MM.1S (cell line): ENCODE measurements at regions not wholly inside any gene's neighbourhood (a gene's known extent, or its start where the extent isn't known, plus 50 kb on each side); places are given as distances from the start of the nearest gene placed in this dataset.

Source experiments
- DNase-seq: peaks from one replicate; pipeline ENCODE4 v3.0.0-alpha.2; 2015
- H2AFZ ChIP-seq: fragments of 300-600 bp; sonication (generic); 2 replicates; pipeline ENCODE4 v1.6.0; 2016; ENCODE audit warnings: antibody characterized with exemption, low read length
- H3F3A ChIP-seq: fragments of 300-600 bp; sonication (generic); 2 replicates; pipeline ENCODE4 v1.6.1; 2016; ENCODE audit warnings: mild to moderate bottlenecking, antibody characterized with exemption, low read length, moderate library complexity, mixed read lengths; ENCODE audit not compliant: insufficient read depth
- H3K27ac ChIP-seq: fragments of 300-600 bp; sonication (generic); 2 replicates; pipeline ENCODE4 v1.5.1; 2016; ENCODE audit warnings: mild to moderate bottlenecking, low read length
- H3K27me3 ChIP-seq: fragments of 300-600 bp; sonication (generic); replicated peaks from 2 replicates; pipeline ENCODE4 v1.6.0; 2016; ENCODE audit warnings: low read length; ENCODE audit not compliant: insufficient read depth
- H3K36me3 ChIP-seq: fragments of 300-600 bp; sonication (generic); replicated peaks from 2 replicates; pipeline ENCODE4 v1.6.1; 2016; ENCODE audit warnings: mild to moderate bottlenecking, low read length, mixed read lengths; ENCODE audit not compliant: insufficient read depth
- H3K4me1 ChIP-seq: fragments of 300-600 bp; sonication (generic); 2 replicates; pipeline ENCODE4 v1.6.1; 2016; ENCODE audit warnings: low read length, mixed read lengths
- H3K4me2 ChIP-seq: fragments of 300-600 bp; sonication (generic); 2 replicates; pipeline ENCODE4 v1.6.0; 2016; ENCODE audit warnings: low read depth, low read length
- H3K4me3 ChIP-seq: fragments of 300-600 bp; sonication (generic); 2 replicates; pipeline ENCODE4 v1.5.1; 2016; ENCODE audit warnings: low read length, mixed read lengths
- H3K79me2 ChIP-seq: fragments of 300-600 bp; sonication (generic); 2 replicates; pipeline ENCODE4 v1.6.1; 2016; ENCODE audit warnings: mixed run types, low read length, mixed read lengths
- H3K9ac ChIP-seq: fragments of 300-600 bp; sonication (generic); 2 replicates; pipeline ENCODE4 v1.6.1; 2016; ENCODE audit warnings: low read length, mixed read lengths
- H3K9me2 ChIP-seq: fragments of 300-600 bp; sonication (generic); replicated peaks from 2 replicates; pipeline ENCODE4 v1.6.1; 2016; ENCODE audit warnings: mild to moderate bottlenecking, low read length, mixed read lengths; ENCODE audit not compliant: insufficient read depth
- H3K9me3 ChIP-seq: fragments of 300-600 bp; sonication (generic); replicated peaks from 2 replicates; pipeline ENCODE4 v1.6.1; 2016; ENCODE audit warnings: mild to moderate bottlenecking, low read length, mixed read lengths; ENCODE audit not compliant: insufficient read depth
- H4K20me1 ChIP-seq: fragments of 300-600 bp; sonication (generic); 2 replicates; pipeline ENCODE4 v1.6.1; 2016; ENCODE audit warnings: mild to moderate bottlenecking, low read length, moderate library complexity, mixed read lengths; ENCODE audit not compliant: insufficient read depth
- EZH2 ChIP-seq: fragments of 300-600 bp; sonication (generic); optimal IDR thresholded peaks from 2 replicates; pipeline ENCODE3; 2017; ENCODE audit warnings: low read depth, mild to moderate bottlenecking, antibody characterized with exemption, low read length, mixed read lengths
- EZH2phosphoT487 ChIP-seq: fragments of 300-600 bp; sonication (generic); IDR thresholded peaks from 2 replicates; pipeline ENCODE4 v1.6.1; 2018; ENCODE audit warnings: antibody characterized with exemption, low read length
- TF ChIP-seq, protein P1 (sequence below): fragments of 300-600 bp; sonication (generic); IDR thresholded peaks from 2 replicates; pipeline ENCODE4 v1.5.1; 2016; ENCODE audit warnings: antibody characterized with exemption, low read length, mixed read lengths

DNA sequence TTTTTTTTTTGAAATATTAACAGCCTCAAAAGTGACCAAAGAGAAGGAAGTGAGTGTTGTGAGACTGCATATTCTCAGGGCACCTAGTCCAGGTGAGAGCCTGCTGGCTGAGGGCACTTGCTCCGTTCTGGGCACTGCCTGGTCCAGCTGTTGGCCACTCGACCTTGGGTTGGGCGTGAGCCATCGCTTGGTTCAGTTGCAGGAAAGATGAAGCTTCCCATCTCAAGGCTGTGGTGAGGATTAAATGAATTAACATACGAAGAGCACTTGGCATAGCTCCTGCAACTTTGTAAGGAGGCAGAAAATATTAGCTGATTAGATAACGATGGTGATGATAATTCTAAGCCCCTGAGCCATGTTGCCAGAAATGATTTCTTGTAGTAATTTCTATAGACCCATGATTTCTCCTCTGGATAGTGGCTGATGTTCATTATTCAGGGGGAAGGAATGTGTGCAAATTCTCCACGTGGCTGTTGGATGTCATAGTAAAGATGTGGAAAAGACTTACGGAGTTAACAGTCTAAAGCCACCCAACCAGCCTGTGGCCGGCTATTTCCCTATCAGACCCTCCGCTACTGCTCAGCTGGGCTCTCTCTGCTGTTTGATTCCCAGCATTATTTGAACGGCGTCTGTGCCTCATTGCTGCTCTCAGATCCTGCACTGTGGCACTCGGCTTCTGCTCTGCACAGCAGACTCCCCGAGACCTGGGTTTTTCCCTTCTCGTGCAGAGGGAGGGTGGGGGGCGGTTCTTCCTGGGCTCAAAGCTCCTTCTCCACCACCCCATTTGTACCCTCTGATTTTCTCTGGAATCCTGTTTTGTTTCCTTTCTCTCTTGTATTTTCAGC is 221.1 kb downstream of the GALR1 start:
- no peak for TF ChIP-seq EZH2
- Histone ChIP-seq H3K27ac (no peak overlapping the region), H3K9ac (no peak overlapping the region), H3K36me3 (no peaks in the 10 kb centered on the region), H2AFZ (no peak overlapping the region), H3K9me3 (no peaks in the 10 kb centered on the region), H3K79me2 (no peaks in the 10 kb centered on the region), H3F3A (no peaks in the 10 kb centered on the region), H3K4me2 (no peak overlapping the region), H3K9me2 (no peaks in the 10 kb centered on the region), H3K4me1 (no peaks in the 10 kb centered on the region), H3K27me3 (no peaks in the 10 kb centered on the region), H4K20me1 (no peaks in the 10 kb centered on the region), H3K4me3 (no peak overlapping the region)
- DNase-seq: no peak

DNA sequence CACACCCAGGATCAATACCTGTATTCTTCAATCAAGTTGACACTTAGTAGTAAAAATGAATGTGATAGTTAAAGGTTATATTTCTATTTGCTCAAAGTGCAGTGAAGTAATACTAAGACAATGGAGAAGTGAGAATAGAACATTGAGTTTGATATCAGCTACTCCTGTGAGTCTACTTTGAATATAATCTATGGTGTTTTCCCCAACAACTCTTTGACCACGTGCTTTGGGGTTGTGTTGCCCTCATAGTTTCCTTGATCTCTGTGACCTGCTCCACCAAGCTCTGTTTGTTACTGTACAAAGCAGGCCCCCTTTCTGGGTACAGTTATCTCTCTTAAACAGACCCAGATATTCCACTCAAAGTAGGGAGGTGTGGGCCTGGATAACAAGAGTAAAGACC is 222.9 kb downstream of the GALR1 start:
- DNase-seq: no peak
- Histone ChIP-seq H3K79me2 (no peaks in the 10 kb centered on the region), H3K36me3 (no peaks in the 10 kb centered on the region), H2AFZ (no peak overlapping the region), H3K9me3 (no peaks in the 10 kb centered on the region), H3K4me2 (no peak overlapping the region), H3F3A (no peaks in the 10 kb centered on the region), H3K4me3 (no peak overlapping the region), H3K9ac (no peak overlapping the region), H3K4me1 (no peaks in the 10 kb centered on the region), H3K27me3 (no peaks in the 10 kb centered on the region), H4K20me1 (no peaks in the 10 kb centered on the region), H3K9me2 (no peaks in the 10 kb centered on the region), H3K27ac (no peak overlapping the region)
- TF ChIP-seq EZH2: no peak

DNA sequence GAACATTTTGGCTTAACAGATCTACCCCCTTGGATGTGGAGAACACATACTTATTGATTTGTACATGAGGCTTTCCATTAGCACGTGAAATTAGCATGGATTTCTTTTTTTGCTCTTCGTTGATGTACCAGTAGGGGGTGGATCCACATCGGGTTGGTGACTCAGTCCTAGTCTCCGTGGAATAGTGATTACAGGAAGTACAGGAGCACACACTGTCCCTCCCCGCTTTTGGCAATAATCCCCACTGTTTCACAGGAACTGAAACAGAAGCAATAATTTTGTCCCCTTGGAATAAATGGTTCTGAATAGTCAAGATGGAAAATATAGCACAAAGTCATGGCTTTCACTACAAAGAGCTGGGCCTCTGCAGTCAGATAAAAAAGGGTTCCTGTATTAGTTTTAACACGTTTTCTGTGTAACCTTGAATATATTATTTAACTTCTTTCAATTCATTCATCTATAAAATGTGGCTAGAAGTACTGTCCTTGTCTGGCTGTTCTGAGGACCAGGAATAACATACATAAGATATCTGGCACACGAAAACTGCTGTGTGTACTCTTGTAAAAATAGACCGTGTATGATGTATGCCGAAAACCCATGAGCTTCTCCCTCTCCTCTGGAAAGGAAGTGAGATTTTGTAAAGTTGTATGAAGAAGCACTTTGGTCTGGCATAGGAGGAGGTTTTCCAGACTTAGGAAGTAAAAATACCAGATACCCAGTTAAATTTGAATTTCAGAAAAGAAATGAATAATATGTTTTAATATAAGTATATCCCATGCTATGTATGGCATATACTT is 229.2 kb downstream of the GALR1 start:
- no peak overlapping the region for H3K9ac ChIP-seq
- no peaks in the 10 kb centered on the region for H3K27me3 ChIP-seq
- H3K27ac ChIP-seq: peak overlapping the region; percentile 25; the same call in 1 of the 2 replicates
- no peaks in the 10 kb centered on the region for H4K20me1 ChIP-seq
- peak overlapping the region; percentile 13; the same call in 1 of the 2 replicates for H2AFZ ChIP-seq
- H3K36me3 ChIP-seq: no peaks in the 10 kb centered on the region
- peaks cover 6% of the 10 kb centered on the region for H3K4me1 ChIP-seq
- H3K4me2 ChIP-seq: peak overlapping the region; percentile 21; the same call in 1 of the 2 replicates
- TF ChIP-seq, protein P1, sequence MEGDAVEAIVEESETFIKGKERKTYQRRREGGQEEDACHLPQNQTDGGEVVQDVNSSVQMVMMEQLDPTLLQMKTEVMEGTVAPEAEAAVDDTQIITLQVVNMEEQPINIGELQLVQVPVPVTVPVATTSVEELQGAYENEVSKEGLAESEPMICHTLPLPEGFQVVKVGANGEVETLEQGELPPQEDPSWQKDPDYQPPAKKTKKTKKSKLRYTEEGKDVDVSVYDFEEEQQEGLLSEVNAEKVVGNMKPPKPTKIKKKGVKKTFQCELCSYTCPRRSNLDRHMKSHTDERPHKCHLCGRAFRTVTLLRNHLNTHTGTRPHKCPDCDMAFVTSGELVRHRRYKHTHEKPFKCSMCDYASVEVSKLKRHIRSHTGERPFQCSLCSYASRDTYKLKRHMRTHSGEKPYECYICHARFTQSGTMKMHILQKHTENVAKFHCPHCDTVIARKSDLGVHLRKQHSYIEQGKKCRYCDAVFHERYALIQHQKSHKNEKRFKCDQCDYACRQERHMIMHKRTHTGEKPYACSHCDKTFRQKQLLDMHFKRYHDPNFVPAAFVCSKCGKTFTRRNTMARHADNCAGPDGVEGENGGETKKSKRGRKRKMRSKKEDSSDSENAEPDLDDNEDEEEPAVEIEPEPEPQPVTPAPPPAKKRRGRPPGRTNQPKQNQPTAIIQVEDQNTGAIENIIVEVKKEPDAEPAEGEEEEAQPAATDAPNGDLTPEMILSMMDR: peak; percentile 52
- no peak for TF ChIP-seq EZH2
- TF ChIP-seq EZH2phosphoT487: no peak
- H3K9me2 ChIP-seq: no peaks in the 10 kb centered on the region
- 0 out of 2 replicates have a peak, but pooled peaks cover 3% of the 10 kb centered on the region for H3F3A ChIP-seq
- H3K79me2 ChIP-seq: no peaks in the 10 kb centered on the region
- H3K4me3 ChIP-seq: peak overlapping the region; percentile 13; the same call in 1 of the 2 replicates
- no peaks in the 10 kb centered on the region for H3K9me3 ChIP-seq
- peak; percentile 46 for DNase-seq

DNA sequence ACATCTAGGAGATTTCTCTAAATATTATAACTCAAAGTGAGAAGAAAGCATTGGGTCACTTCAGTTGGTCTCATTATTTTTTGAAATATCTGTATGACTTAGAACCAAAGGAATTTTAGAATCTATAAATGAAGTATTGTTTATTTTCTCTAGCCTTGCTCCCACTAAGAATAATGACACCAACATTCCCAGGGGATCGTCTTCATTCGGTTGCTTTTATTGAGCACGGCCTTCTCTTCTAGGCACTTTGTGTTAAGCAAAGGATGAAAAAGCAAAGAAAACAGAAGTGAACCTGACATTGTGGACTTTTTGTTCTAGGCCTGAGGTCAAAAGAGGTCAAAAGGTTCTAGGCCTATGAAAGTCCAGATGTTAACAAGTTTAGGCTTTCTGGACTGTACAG is 231.9 kb downstream of the GALR1 start:
- TF ChIP-seq EZH2phosphoT487 (no peak), EZH2 (no peak)
- TF ChIP-seq, protein P1: no peak
- Histone ChIP-seq H3K4me2 (no peak overlapping the region), H2AFZ (no peak overlapping the region), H3K9me2 (no peaks in the 10 kb centered on the region), H4K20me1 (no peaks in the 10 kb centered on the region), H3K4me3 (no peak overlapping the region), H3K27me3 (no peaks in the 10 kb centered on the region), H3K9me3 (no peaks in the 10 kb centered on the region), H3F3A (peaks cover 3% of the 10 kb centered on the region; the same call in 1 of the 2 replicates), H3K9ac (no peak overlapping the region), H3K79me2 (no peaks in the 10 kb centered on the region), H3K27ac (no peak overlapping the region), H3K4me1 (peaks cover 13% of the 10 kb centered on the region), H3K36me3 (no peaks in the 10 kb centered on the region)
- DNase-seq: no peak
